ENCODE measurements at regions not wholly inside any gene's neighbourhood (a gene's known extent, or its start where the extent isn't known, plus 50 kb on each side); places are given as distances from the start of the nearest gene placed in this dataset.

- TF ChIP-seq YY1 (IDR thresholded peaks at IDR 0.05; ENCODE audit: insufficient read depth, insufficient read length) (no peak), SUZ12 (IDR thresholded peaks at IDR 0.05; ENCODE audit: extremely low read depth, insufficient read depth, insufficient read length) (no peak)
These were observed 705.7 kb upstream of the RGS18 start for GRCh38 chr1:191452586-191452985.

All from NT2/D1 (cell line).